Keratinocyte (primary cell): ENCODE measurements at regions not wholly inside any gene's neighbourhood (a gene's known extent, or its start where the extent isn't known, plus 50 kb on each side); places are given as distances from the start of the nearest gene placed in this dataset.

ENCODE experiments used
- DNase-seq: peaks from one replicate; pipeline ENCODE4 v3.0.0-alpha.2; 2011; ENCODE audit warnings: low read depth, missing footprints, low spot score
- FAIRE-seq: peaks from 2 replicates; lab custom pipeline; 2011; peaks lifted over from hg19 to GRCh38; lab: Jason Lieb, UNC
- H2AFZ ChIP-seq: 2 replicates; pipeline ENCODE4 v1.6.0; 2012; ENCODE audit warnings: low read length, control low read depth, inconsistent platforms; ENCODE audit not compliant: control insufficient read depth
- H3K27ac ChIP-seq: 2 replicates; pipeline ENCODE4 v1.5.1; 2011; ENCODE audit warnings: low read length; ENCODE audit not compliant: control insufficient read depth, insufficient read depth
- H3K27me3 ChIP-seq: 3 replicates; pipeline ENCODE4 v1.6.0; 2011; ENCODE audit warnings: low read length; ENCODE audit not compliant: control insufficient read depth, insufficient read depth; ENCODE audit errors: extremely low read depth
- H3K36me3 ChIP-seq, 2 experiments: 2 replicates in 1 of 2; 3 replicates in 1 of 2; pipeline ENCODE4 v1.5.1; 2011; ENCODE audit warnings: low read length in 2 of 2, mild to moderate bottlenecking in 1 of 2; ENCODE audit not compliant: control insufficient read depth in 2 of 2, insufficient read depth in 2 of 2; ENCODE audit errors: extremely low read depth in 1 of 2
- H3K4me1 ChIP-seq: 3 replicates; pipeline ENCODE4 v1.5.1; 2011; ENCODE audit warnings: low read length; ENCODE audit not compliant: control insufficient read depth, insufficient read depth; ENCODE audit errors: extremely low read depth
- H3K4me2 ChIP-seq: 3 replicates; pipeline ENCODE4 v1.6.0; 2011; ENCODE audit warnings: low read depth, low read length; ENCODE audit not compliant: control insufficient read depth, insufficient read depth; ENCODE audit errors: extremely low read depth
- H3K4me3 ChIP-seq, 3 experiments: fragments of 200-600 bp in 1 of 3; sonication (generic) in 1 of 3; 2 replicates in 2 of 3; 3 replicates in 1 of 3; pipeline ENCODE4 v1.5.1; 2011 to 2016; ENCODE audit warnings: low read length in 3 of 3, mild to moderate bottlenecking in 3 of 3, control low read depth in 2 of 3, inconsistent platforms in 1 of 3, low read depth in 1 of 3, mixed read lengths in 1 of 3, mixed run types in 1 of 3, moderate library complexity in 1 of 3; ENCODE audit not compliant: control insufficient read depth in 2 of 3, insufficient read depth in 2 of 3; ENCODE audit errors: extremely low read depth in 1 of 3
- H3K79me2 ChIP-seq: 2 replicates; pipeline ENCODE4 v1.6.0; 2012; ENCODE audit warnings: low read length; ENCODE audit not compliant: control insufficient read depth, insufficient read depth
- H3K9ac ChIP-seq: 3 replicates; pipeline ENCODE4 v1.6.0; 2011; ENCODE audit warnings: low read length; ENCODE audit not compliant: control insufficient read depth, insufficient read depth; ENCODE audit errors: extremely low read depth
- H3K9me1 ChIP-seq: 3 replicates; pipeline ENCODE4 v1.6.0; 2011; ENCODE audit warnings: low read length; ENCODE audit not compliant: control insufficient read depth, insufficient read depth; ENCODE audit errors: extremely low read depth
- H3K9me3 ChIP-seq: 2 replicates; pipeline ENCODE4 v1.5.1; 2012; ENCODE audit warnings: low read depth, low read length; ENCODE audit not compliant: control insufficient read depth
- H4K20me1 ChIP-seq: 3 replicates; pipeline ENCODE4 v1.6.0; 2011; ENCODE audit warnings: low read length; ENCODE audit not compliant: control insufficient read depth, insufficient read depth; ENCODE audit errors: extremely low read depth
- EZH2 ChIP-seq: IDR thresholded peaks from one replicate; pipeline ENCODE4 v1.6.1; 2012; ENCODE audit warnings: inconsistent platforms, mild to moderate bottlenecking, low read length, moderate library complexity
- dilution Hi-C: fragments of 300-500 bp; cut with MboI; formaldehyde crosslinking; loops from one replicate; pipeline ENCODE4 v1.7.0; 2020; ENCODE audit warnings: low sequenced_read_pairs; ENCODE audit not compliant: extremely low pct_ligation_motif_present
- TF ChIP-seq, protein P1 (sequence below), 3 experiments: IDR thresholded peaks in 1 of 3; conservative IDR thresholded peaks in 1 of 3; optimal IDR thresholded peaks in 1 of 3; 2 replicates in 2 of 3; 3 replicates in 1 of 3; pipeline versions ENCODE3 to v1.5.1; 2011; ENCODE audit warnings: low read length in 3 of 3, mild to moderate bottlenecking in 3 of 3, moderate library complexity in 2 of 3, control low read depth in 1 of 3, inconsistent platforms in 1 of 3; ENCODE audit not compliant: insufficient read depth in 2 of 3; ENCODE audit errors: extremely low read depth in 1 of 3

DNA sequence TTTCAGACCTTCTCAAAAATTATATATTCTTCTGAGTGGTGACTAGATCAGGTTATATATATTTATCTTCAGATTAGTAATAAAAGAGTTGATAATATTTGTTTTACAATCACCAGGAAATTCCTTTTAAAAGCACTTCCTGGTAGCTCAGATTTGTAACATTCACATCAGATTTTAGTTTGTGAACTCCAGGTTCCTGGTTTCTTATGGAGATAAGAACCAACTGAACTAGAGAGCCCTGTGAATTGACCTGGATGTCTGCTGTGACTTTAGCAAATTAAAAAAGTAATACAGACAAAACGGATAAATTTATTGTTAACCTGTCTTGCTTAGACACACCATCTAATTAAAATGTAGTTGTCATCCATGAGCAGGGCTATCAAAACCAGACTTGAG lies 868.7 kb downstream of the BCL11A start:
- no peak for FAIRE-seq
- H3K36me3 ChIP-seq = no peaks in the 10 kb centered on the region
- H2AFZ ChIP-seq = no peak overlapping the region
- dilution Hi-C loops = no loop called here
- H3K27ac ChIP-seq = no peak overlapping the region
- no peaks in the 10 kb centered on the region for H3K9me1 ChIP-seq
- H3K9ac ChIP-seq = no peak overlapping the region
- no peaks in the 10 kb centered on the region for H4K20me1 ChIP-seq
- TF ChIP-seq EZH2 = no peak
- TF ChIP-seq, protein P1, sequence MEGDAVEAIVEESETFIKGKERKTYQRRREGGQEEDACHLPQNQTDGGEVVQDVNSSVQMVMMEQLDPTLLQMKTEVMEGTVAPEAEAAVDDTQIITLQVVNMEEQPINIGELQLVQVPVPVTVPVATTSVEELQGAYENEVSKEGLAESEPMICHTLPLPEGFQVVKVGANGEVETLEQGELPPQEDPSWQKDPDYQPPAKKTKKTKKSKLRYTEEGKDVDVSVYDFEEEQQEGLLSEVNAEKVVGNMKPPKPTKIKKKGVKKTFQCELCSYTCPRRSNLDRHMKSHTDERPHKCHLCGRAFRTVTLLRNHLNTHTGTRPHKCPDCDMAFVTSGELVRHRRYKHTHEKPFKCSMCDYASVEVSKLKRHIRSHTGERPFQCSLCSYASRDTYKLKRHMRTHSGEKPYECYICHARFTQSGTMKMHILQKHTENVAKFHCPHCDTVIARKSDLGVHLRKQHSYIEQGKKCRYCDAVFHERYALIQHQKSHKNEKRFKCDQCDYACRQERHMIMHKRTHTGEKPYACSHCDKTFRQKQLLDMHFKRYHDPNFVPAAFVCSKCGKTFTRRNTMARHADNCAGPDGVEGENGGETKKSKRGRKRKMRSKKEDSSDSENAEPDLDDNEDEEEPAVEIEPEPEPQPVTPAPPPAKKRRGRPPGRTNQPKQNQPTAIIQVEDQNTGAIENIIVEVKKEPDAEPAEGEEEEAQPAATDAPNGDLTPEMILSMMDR (optimal IDR thresholded peaks at IDR 0.05 in 1 of 3, IDR thresholded peaks at IDR 0.05 in 1 of 3, conservative IDR thresholded peaks at IDR 0.05 in 1 of 3; ENCODE audit: extremely low read depth in 1 of 3, insufficient read depth in 2 of 3, low read length in 3 of 3) = no peak
- no peak overlapping the region for H3K4me3 ChIP-seq
- no peaks in the 10 kb centered on the region for H3K4me1 ChIP-seq
- H3K9me3 ChIP-seq = no peaks in the 10 kb centered on the region
- H3K79me2 ChIP-seq = no peaks in the 10 kb centered on the region
- no peak overlapping the region for H3K4me2 ChIP-seq
- DNase-seq = no peak
- no peaks in the 10 kb centered on the region for H3K27me3 ChIP-seq

DNA sequence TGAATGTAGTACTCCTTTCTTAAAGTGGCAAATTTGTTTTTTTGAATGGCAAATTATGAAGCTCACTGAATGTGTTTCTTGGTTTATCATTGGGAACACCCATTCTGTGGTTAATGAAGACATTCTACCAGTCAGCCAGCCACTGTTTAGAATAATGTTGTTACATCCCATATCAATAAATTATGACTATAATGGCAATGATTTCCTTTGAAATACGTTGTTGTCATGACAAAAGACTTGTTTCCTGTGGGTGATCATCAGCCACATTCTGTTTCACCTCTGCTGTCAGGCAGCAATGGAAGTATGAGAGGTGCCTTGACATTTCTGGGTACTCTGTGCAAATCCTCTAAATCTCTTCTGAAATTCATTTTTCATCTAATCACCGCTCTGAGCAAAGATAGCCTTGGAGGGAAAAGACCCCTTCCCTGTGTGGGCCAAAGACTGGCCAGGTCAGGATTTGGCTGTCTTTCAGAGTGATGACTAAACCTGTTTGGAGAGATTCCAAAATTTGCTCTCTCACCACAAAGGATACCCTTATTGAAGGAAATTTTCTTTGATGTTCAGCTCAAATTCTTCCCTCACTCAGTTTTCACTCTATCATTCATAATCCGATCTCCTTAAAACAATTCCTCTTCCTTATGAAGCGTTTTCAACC lies 869.2 kb downstream of the BCL11A start:
- Histone ChIP-seq H4K20me1 (no peaks in the 10 kb centered on the region), H3K4me3 (no peak overlapping the region), H3K79me2 (no peaks in the 10 kb centered on the region), H3K9ac (no peak overlapping the region), H3K27ac (no peak overlapping the region), H3K9me3 (no peaks in the 10 kb centered on the region), H3K4me2 (no peak overlapping the region), H3K4me1 (no peaks in the 10 kb centered on the region), H2AFZ (no peak overlapping the region), H3K27me3 (no peaks in the 10 kb centered on the region), H3K36me3 (no peaks in the 10 kb centered on the region), H3K9me1 (no peaks in the 10 kb centered on the region)
- no peak for FAIRE-seq
- no peak for DNase-seq
- dilution Hi-C loops = no loop called here
- TF ChIP-seq, protein P1 (optimal IDR thresholded peaks at IDR 0.05 in 1 of 3, IDR thresholded peaks at IDR 0.05 in 1 of 3, conservative IDR thresholded peaks at IDR 0.05 in 1 of 3; ENCODE audit: extremely low read depth in 1 of 3, insufficient read depth in 2 of 3, low read length in 3 of 3) = no peak
- no peak for TF ChIP-seq EZH2
